ENCODE measurements at regions not wholly inside any gene's neighbourhood (a gene's known extent, or its start where the extent isn't known, plus 50 kb on each side); places are given as distances from the start of the nearest gene placed in this dataset.
"Not testable (repeated sequence)": the region's sequence is repeated elsewhere in the genome, so short reads cannot be mapped to it uniquely, and the experiment has no call there.

DNA sequence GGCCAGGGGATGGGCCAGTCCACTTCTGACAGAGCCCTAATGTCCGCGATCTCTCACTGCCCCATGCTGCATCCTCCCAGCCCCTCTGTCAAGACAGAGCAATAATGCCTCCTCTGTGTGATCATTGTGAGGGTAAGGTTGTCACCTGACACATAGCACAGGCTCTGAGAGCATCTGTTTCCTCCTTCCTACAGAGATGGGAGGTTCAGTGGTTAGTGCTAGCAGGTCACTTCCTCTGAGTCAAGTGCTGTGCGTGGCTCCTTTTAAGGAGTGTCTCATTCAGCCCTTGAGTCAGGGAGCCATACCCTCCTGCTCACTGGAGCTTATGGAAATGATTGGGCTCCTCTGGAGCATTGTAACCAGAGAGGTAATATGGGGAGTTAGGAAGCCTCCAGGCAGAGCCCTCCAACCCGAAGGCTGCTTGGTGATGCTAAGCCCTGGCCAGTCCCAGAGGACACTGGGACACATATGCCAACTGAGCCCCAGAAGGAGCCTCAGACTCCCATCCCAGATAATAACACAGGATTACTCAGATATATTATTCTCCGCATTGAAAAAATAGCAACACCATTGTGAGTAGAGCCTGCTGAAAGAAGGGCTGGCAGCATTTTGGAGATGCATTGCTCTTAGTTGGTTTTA is 189.0 kb downstream of the GALNT1 start:
- DNase-seq (ENCODE audit: low spot score), result no peak

DNA sequence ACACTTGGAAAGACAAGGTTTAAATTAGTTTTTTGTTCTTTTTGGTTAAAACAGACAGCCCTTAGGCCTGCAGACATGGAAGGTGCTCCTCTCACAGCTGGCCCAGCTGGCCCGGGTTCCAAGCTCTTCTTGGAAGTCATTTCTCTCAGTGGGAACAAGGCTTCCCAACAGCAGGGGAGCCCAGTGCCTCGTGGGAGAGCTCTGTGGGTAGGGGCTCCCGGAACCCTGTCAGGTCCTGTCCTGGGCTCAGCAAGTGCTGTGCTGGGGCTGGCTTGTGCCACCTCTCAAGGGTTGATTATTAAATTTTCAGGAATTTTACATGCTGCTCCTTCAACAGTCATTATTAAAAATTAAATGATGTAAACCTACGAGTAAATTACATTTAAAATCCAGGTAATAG is 189.6 kb downstream of the GALNT1 start:
- no peak for DNase-seq (ENCODE audit: low spot score)

DNA sequence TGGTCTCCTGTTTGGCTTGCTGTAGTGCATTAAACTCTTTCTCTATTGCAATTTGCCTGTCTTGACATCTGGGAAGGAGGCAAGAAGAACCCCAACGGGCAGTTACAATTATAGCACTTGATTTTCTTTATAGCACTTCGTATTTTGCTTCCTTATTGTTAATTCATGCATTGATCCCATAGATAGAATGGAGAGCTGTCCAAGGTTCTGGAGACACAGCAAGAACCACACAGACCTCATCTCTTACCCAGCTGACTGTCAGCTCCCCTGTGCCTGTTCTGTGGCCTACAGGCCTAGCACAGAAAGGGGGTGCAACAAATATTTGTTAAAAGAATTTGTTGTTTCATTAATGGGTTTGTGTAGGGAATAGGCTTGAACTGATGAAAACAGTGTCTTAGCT is 194.3 kb downstream of the GALNT1 start:
- no peak for DNase-seq (ENCODE audit: low spot score)

DNA sequence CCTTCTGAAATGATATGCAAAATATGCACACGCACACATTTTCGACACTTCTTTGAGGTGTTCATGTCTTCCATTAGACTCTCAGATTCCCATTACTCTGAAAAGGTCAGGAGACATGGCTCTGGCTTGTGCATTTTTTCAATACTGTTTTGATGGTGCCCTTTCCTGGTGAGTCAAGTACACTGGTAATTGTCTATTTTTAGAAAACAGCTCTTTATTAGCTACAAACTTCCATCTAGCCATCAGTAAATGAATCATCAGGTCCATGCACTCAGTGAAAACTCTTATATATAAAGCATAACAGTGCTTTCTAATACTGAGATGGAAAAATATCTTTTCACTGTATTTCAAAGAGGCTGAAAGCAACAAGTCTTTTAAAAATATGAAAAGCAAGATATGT is 194.9 kb downstream of the GALNT1 start:
- no peak for DNase-seq (ENCODE audit: low spot score)

DNA sequence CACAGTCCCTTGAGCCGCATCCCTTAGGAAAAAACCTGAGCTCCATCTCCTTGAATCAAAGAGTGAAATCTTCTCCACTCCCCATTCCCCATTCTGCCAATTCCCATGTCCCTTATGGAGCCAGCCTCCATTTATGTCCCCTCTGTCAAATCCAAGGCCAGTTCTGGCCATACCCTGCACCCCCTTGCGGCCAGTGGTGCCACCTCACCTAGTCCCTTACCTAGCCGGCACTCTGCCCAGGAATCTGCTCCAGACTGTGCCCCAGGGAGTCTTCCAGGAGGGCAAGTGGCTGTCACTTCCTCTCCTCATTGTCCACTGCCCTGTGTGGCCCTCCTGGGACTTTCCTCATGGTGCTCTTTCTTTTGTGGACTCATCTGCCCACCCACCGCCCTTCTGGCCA is 195.4 kb upstream of the RMP24 start:
- DNase-seq (ENCODE audit: low spot score), result no peak

DNA sequence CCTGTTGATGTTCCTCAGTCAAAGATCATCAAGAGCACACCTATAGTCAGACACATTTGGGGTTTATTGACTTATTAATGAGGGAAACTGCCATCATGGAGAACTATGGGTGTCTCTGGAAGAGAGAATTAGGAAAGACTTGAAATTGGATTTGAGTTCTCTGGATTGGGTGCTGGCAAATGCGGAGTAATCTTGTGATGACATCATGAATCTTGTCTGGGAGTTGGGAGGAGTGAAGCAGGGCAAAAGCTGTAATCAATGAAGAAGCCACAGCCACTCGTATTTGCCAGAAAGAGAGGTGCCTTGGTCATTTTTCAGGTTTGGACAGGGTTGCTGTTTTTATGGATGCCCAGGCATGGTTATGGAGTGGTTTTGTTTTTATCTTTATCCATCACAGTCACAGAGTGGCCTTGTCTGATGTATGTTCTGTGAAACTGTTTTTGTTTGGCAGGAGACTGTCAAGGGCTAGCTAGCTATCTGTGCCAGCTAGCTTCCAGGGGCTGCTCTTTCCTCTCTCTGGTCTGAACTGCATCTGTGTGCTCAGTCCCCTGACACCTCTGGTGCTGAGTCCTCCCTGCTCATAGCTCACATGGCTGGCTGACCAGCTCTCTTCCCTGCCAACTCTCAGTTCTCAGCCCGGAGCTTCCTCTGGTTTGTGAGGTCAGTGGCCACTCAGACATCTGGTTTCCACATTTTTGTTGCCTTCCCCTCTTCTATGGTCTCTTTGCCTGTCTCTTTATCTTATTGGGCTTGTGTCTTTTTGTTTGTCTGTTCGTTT is 193.4 kb upstream of the RMP24 start:
- peak; percentile 33 for DNase-seq (ENCODE audit: low spot score)

DNA sequence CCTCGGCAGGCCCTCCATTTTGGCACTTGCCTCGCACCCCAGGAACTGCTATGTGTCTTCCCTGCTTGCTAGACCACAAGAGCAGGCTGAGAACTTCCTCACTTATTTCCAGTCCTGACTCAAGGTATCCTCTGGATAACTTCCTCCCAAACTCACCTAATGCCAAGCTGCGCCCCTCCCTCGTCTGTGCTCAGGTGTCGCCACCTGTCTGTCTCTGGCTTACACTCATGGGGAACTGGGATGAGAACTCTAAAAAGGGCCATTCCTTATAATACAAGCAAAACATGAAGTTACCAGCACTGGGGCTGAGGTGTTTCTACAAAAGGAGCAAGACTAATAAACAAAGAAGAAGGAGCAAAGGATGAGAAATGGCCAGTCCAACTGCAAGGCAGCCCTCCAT is 191.5 kb upstream of the RMP24 start:
- no peak for DNase-seq (ENCODE audit: low spot score)

DNA sequence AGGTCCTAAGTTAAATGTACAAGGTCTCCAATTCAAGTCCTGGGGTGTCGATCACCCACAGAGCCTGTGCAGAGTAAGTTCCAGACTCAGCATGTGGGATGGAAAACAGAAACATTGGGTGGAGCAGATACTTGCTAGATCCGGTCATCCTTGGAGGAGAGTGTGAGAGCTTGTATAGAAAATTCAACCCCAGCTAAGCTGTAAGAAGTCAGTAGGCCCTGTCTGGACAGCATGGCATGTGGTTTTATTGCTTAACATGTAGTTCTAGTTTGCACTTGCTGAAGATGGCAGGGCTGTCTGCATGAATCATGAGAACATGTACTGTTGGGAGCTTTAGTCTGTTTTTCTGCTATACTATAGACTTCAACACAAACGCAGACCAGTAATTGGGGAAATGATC is 189.6 kb upstream of the RMP24 start:
- DNase-seq (ENCODE audit: low spot score), result no peak

DNA sequence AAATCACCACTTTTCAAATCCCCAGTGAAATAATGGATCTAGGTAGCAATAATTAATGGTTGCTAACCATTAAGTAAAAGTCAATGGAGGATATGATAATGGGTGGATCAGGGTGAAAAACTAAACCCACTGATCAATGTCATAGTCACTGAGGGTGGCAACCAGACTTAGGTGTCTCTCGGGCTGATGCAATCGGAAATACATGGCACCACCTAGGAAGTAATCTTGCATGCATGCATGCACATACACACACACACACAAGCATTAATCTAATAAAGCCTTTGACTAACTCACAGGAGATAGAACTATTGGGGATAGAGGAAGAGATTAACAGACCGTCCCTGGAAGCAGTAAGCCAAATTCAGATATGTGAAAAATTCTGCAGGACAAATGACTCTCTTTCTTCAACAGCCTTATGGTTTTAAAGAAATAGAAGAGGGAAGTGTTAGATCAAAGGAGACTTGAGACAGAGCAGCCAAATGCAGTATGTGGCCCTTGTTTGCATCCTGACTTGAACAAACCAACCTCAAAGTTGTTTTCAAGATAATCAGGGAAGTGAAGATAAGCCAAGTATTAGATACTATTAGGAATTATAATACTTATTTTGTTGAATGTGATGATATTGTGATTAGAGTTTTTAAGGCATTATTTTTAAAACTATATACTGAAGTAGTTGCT is 186.0 kb upstream of the RMP24 start:
- no peak for DNase-seq (ENCODE audit: low spot score)

DNA sequence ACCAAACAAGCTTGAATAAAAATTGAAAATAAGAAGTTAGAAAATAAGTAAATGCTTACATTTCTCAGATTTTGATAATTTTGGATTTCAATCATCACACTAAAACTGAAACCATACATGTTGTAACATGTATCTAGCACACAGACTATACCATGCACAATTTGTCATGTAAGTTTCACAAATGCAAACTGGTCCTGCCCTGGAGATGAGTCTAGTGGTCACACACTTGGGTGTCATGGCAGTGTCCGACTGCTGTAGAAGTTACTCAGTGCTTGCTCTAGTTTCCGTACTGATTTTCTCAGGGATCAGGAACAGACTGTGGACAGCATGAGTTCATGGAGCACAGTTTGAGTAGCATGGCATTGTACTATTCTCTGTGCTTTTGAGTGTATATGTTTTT is 182.9 kb upstream of the RMP24 start:
- DNase-seq (ENCODE audit: low spot score), result no peak

DNA sequence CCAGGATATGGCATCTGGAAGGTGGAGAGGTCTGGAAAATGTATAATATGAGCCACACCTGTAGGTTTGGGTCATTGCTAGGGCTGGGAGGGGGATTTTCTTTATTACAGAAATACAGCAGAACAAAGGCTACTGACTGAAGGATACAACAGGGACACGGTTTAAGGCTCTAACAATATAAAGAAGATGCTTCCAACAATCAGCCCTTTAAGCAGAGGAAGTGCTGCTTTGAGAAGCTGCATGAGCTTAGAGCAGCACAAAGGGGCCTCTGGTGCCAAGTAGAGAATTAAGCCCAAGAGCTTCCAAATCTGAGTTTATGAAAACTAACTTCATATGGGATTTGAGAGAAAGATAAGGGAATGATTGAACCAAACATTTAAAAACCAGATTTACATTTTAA is 174.5 kb upstream of the RMP24 start:
- no peak for DNase-seq (ENCODE audit: low spot score)

DNA sequence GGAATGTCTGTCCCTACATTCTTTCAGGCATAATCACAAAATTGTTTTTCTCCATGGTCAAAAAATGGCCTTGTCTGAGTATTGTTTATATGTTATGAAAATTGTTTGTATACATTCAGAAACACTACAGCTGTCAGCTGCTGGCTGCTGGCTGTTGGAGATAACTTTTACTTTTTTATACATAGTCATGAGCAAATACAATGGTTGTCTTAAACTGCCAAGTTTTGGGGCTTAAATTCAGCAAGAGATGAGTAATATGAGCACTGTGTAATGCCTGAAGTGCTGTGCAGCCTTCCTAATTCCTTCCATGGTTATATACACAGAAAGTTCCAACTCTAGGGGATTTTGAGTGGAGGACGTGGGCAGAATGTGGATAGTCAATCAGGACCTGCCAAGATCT is 168.9 kb upstream of the RMP24 start:
- no peak for DNase-seq (ENCODE audit: low spot score)

DNA sequence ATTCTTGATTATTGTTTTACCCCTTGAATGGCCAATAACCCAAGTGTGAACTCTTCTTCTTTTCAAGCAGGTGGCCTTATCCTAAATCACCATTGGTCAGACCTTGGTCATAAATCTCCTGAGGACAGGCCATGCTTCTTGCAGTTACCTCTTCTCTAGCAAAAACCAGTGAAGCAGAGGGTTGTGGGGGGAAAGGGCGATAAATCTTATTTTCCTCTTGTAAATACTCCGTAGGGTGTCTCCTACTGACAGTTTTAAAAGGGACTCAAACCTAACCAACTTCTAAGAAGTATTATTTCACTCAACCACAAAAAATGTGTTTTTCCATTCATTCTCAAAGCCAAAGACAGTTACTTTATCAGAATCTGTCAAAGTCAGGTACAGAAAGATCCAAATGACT is 168.1 kb upstream of the RMP24 start:
- DNase-seq (ENCODE audit: low spot score), result no peak

DNA sequence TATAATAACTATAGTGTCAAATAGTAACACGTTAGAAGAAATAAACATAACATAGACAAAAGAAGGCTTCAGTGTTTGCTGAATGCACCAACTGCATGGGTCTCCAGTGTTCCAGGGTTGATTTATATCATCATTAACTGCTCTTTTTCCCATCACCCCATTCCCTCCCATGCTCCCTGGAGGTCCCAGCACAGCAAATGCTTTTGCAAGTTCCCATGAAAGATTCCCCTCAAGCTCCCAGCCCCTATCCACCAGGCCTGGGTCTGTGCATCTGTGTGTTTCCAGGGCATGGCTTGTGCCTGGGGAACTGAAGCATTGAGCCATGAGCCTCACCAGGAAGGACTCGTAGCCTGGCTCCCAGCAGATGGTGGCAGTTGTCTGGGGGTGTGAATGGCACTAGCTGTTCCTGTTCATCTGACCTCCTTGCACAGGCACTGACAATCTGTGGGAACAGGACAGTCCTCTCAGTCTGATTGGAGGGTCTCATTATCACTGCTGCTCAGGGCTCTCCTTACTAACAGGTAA is 164.6 kb upstream of the RMP24 start:
- no peak for DNase-seq (ENCODE audit: low spot score)

DNA sequence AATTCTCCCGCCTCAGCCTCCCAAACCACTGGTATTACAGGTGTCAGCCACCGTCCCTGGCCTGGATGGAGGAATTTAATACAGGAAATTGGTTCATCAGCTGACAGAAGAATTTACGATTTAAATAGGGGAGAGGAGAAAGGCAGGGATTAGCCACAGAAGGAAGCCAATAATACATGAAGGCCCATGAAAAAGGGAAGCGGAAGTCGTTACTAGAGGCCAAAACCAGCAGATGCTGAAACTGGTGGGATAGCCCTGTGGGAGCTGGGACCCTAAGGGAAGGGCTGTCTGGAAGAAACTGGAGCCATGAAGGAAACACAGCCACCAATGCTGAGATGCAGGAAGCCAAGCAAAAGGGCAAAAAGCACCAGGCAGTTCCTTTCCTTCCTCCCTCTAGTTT is 163.7 kb upstream of the RMP24 start:
- no peak for DNase-seq (ENCODE audit: low spot score)

DNA sequence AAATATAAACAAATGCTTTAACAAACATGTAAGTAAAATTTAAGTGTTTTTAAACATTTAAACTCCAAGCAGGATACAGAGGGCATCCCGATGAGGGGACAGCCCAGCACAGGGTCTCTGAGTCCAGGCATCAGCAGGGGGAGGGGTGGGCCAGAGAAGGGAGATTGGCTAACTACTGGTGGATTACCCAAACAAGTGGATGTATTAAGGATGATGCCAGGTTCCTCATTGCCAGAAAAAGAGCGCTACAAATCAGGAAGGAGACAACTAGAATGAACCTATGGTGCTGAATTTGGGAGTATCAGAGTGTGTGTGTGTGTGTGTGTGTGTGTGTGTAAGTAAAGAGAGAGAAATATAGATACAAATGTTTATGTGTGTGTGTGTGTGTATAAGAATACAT is 162.0 kb upstream of the RMP24 start:
- no peak for DNase-seq (ENCODE audit: low spot score)

DNA sequence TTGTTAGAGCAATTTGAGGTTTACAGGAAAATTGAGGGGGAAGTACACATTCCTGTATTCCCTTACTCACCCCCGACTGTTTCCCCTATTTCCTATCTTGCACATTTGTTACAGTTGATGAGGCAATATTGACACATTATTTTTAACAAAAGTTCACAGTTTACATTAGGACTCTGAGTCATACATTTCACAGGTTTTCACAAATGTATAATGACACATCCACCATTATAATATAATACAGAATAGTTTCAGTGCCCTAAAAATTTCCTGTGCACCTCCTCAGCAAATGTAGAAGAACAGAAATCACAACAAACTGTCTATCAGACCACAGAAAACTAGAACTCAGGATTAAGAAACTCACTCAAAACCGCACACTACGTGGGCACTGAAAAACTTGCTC is 160.6 kb upstream of the RMP24 start:
- no peak for DNase-seq (ENCODE audit: low spot score)

DNA sequence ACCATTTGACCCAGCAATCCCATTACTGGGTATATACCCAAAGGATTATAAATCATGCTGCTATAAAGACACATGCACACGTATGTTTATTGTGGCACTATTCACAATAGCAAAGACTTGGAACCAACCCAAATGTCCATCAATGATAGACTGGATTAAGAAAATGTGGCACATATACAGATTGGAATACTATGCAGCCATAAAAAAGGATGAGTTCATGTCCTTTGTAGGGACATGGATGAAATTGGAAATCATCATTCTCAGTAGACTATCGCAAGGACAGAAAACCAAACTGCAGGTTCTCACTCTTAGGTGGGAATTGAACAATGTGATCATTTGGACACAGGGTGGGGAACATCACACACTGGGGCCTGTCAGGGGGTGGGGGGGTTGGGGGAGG is 157.5 kb upstream of the RMP24 start:
- DNase-seq (ENCODE audit: low spot score), result not testable (repeated sequence)

DNA sequence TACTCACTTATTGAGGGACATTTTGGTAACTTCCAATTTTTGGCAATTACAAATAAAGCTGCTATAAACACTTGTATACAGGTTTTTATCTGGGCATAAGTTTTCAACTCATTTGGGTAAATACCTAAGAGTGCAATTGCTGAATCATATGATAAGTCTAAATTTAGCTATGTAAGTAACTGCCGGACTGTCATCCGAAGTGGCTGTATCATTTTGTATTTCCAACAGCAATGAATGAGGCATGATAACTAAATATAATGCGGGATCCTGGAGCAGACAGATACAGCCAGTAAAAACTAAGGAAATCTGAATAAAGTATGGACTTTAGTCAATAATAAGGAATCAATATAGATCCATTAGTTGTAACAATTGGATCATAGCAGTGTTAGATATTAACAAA is 156.5 kb upstream of the RMP24 start:
- DNase-seq (ENCODE audit: low spot score), result no peak

DNA sequence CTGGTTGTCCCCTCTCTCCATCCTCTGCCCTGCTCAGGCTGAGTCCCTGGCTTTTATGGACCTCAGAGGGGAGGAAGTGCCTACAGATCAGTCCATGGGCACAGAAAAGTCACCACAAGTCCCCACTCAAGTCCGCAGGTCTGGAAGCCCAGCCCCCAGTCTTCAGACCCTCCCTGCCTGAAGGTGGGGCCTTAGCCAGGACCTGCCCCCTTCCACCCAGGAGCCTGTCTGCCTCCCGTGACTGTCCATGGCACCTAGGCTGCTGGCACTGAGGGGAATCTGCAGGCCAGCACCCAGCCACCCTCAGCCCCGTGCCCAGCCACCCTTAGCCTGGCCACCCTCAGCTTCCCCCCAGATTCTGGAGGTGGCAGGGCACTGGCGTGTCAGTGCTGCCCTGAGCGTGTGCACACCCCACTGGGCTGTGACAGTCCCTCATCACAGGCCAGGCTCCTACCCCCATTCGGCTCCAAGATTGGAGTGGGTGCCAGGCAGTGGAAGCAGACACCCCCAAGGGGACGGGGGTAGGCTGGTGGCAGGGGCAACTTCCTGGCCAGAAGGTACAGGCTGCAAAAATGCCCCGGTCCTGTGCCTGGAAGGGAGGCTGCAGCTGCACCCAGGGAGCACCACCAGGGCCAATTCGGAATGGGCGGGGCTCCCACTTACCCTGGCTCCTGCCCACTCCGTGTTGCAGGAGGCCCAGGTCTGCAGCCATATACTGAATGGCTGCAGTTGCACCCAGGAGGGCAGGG is 154.7 kb upstream of the RMP24 start:
- no peak for DNase-seq (ENCODE audit: low spot score)

DNA sequence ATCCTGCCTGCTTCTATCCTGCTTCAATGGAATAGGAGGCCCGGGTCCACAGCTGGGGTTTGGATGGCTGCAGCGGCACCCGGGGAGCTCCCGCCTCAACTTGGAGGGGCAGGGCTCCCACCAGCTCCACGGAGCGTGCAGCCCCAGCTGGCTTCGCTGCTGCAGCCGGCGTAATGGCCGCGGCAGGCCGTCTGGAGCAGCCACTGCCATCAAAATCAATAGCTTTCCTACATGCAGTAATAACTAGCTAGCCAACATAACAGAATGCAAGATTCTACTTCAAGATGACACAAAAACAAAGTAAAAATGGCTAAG is 154.2 kb upstream of the RMP24 start:
- DNase-seq (ENCODE audit: low spot score), result no peak

DNA sequence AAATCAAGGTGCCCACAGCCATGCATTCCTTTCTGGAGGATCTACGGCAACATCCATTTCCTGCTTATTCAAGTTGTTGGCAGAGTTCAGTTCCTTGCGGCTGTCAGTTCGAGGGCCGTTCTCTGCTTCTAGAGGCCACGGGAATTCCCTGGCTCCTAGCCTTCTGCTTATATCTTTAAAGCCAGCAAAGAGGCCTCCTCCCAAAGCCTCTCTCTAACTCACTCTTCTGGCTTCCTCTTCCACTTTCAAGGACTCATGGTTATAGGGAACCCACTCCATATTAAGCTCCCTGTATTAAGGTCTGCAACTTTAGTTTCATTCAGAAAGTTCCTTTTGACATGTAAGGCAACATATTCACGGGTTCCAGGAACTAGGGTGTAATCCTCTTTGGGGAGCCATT is 150.1 kb upstream of the RMP24 start:
- no peak for DNase-seq (ENCODE audit: low spot score)

DNA sequence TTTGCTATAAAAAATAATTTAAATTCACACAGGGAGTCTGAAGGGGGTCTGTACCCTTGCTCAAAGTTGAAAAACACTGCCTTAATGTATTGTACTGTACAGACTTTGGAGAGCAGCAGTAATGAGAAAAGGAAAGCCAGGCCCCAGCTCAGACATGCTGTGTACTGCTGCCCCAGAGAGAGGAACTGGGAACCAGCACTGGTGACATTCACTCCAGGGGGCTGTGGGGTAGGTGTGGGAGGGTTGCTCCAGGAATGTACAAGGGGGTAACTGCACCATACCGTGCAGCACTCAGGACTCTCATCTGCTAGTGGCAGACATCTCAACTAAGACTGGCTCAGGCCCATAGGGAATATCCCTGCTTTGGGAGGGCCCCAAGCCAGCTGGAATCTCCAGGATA is 146.0 kb upstream of the RMP24 start:
- no peak for DNase-seq (ENCODE audit: low spot score)

Data from AG20443 (cell line).